Calu3 (cell line): ENCODE measurements at regions not wholly inside any gene's neighbourhood (a gene's known extent, or its start where the extent isn't known, plus 50 kb on each side); places are given as distances from the start of the nearest gene placed in this dataset.

Experiments used
- BruUV-seq: library from RNA; stranded (reverse); fragments of 400-500 nt; replicated peaks from 2 replicates; lab custom pipeline; 2021; lab: Mats Ljungman, UMichigan
- CTCF ChIA-PET: fragments of 300-600 bp; sonication (Branson Sonifier 250); formaldehyde crosslinking; loops from one replicate; lab custom pipeline; 2022; ENCODE audit warnings: antibody characterized with exemption; lab: Charles Lee
- DNase-seq: peaks from one replicate; pipeline ENCODE4 v3.0.0; 2022
- H3K27ac Mint-ChIP-seq: one replicate; pipeline ENCODE4 v1.8.0; 2022; ENCODE audit warnings: mixed read lengths; ENCODE audit not compliant: unreplicated experiment
- H3K27me3 Mint-ChIP-seq: one replicate; pipeline ENCODE4 v1.8.0; 2022; ENCODE audit warnings: mixed read lengths; ENCODE audit not compliant: unreplicated experiment
- H3K36me3 Mint-ChIP-seq: one replicate; pipeline ENCODE4 v1.8.0; 2022; ENCODE audit warnings: mild to moderate bottlenecking, moderate library complexity, mixed read lengths; ENCODE audit not compliant: insufficient read depth, unreplicated experiment
- H3K4me1 Mint-ChIP-seq: one replicate; pipeline ENCODE4 v1.8.0; 2022; ENCODE audit warnings: mild to moderate bottlenecking, low read depth, mixed read lengths; ENCODE audit not compliant: unreplicated experiment
- H3K4me3 Mint-ChIP-seq: one replicate; pipeline ENCODE4 v1.8.0; 2022; ENCODE audit warnings: mild to moderate bottlenecking, low read depth, moderate library complexity, mixed read lengths; ENCODE audit not compliant: unreplicated experiment
- H3K9me3 Mint-ChIP-seq: one replicate; pipeline ENCODE4 v1.8.0; 2022; ENCODE audit warnings: low read depth, mixed read lengths; ENCODE audit not compliant: unreplicated experiment
- intact Hi-C: fragments of 100-400 bp; cut with micrococcal nuclease; formaldehyde crosslinking; loops from one replicate; pipeline ENCODE4 v1.10.0; 2022; ENCODE audit not compliant: unreplicated experiment
- TF ChIP-seq, protein P1 (sequence below): fragments of 200-600 bp; IDR thresholded peaks from one replicate; pipeline ENCODE4 v1.8.0; 2022; ENCODE audit warnings: antibody characterized with exemption; ENCODE audit not compliant: unreplicated experiment

DNA sequence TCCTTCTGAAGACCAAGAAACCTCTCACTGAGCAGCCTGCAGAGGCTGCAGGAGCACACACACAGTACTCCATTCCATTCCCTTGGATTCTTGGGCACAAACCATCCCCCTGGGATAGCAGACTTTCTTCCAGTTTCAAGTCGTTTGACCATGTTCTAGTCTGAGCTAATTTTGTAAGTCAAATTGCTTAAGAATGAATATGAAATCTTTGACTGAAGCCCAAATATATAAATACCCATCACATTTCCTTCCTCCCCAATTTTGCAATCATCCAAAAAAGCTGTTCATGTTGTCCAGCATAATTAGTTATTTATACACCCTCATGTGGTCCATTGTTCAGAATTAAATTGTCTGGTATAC is 231.2 kb upstream of the TPRG1 start:
- no peaks in the 10 kb centered on the region for H3K4me1 Mint-ChIP-seq
- CTCF ChIA-PET = interaction anchor here (0.6 kb wide), 1 partner anchor 546 kb away, joined by 4 read pairs; no protein-coding TSS in a partner anchor
- H3K36me3 Mint-ChIP-seq = no peaks in the 10 kb centered on the region
- H3K4me3 Mint-ChIP-seq = no peak overlapping the region
- H3K9me3 Mint-ChIP-seq = no peaks in the 10 kb centered on the region
- intact Hi-C loops = no loop called here
- H3K27ac Mint-ChIP-seq = no peak overlapping the region
- DNase-seq = no peak
- TF ChIP-seq, protein P1, sequence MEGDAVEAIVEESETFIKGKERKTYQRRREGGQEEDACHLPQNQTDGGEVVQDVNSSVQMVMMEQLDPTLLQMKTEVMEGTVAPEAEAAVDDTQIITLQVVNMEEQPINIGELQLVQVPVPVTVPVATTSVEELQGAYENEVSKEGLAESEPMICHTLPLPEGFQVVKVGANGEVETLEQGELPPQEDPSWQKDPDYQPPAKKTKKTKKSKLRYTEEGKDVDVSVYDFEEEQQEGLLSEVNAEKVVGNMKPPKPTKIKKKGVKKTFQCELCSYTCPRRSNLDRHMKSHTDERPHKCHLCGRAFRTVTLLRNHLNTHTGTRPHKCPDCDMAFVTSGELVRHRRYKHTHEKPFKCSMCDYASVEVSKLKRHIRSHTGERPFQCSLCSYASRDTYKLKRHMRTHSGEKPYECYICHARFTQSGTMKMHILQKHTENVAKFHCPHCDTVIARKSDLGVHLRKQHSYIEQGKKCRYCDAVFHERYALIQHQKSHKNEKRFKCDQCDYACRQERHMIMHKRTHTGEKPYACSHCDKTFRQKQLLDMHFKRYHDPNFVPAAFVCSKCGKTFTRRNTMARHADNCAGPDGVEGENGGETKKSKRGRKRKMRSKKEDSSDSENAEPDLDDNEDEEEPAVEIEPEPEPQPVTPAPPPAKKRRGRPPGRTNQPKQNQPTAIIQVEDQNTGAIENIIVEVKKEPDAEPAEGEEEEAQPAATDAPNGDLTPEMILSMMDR = no peak
- BruUV-seq = no TSS peak
- no peaks in the 10 kb centered on the region for H3K27me3 Mint-ChIP-seq

- Mint-ChIP-seq H3K4me3 (no peak overlapping the region), H3K27me3 (no peaks in the 10 kb centered on the region), H3K36me3 (no peaks in the 10 kb centered on the region), H3K27ac (no peak overlapping the region), H3K4me1 (no peaks in the 10 kb centered on the region), H3K9me3 (no peaks in the 10 kb centered on the region)
- intact Hi-C loops = no loop called here
- no peak for DNase-seq
- CTCF ChIA-PET = no interaction called here
- BruUV-seq = no TSS peak
- TF ChIP-seq, protein P1 = no peak
Observed at GRCh38 chr3:188941103-188941502, 230.7 kb upstream of the TPRG1 start.

- no peaks in the 10 kb centered on the region for H3K4me1 Mint-ChIP-seq
- no peak overlapping the region for H3K27ac Mint-ChIP-seq
- H3K4me3 Mint-ChIP-seq = no peak overlapping the region
- intact Hi-C loops = no loop called here
- no TSS peak for BruUV-seq
- CTCF ChIA-PET = no interaction called here
- H3K27me3 Mint-ChIP-seq = no peaks in the 10 kb centered on the region
- no peaks in the 10 kb centered on the region for H3K36me3 Mint-ChIP-seq
- no peak for DNase-seq
- TF ChIP-seq, protein P1 = no peak
- no peaks in the 10 kb centered on the region for H3K9me3 Mint-ChIP-seq
Observed at GRCh38 chr3:188942191-188942590, 229.6 kb upstream of the TPRG1 start.

GRCh38 chr3:188943591-188943990 is 228.2 kb upstream of the TPRG1 start:
- CTCF ChIA-PET = no interaction called here
- intact Hi-C loops = no loop called here
- TF ChIP-seq, protein P1 = no peak
- no peaks in the 10 kb centered on the region for H3K27me3 Mint-ChIP-seq
- H3K36me3 Mint-ChIP-seq = peaks cover 14% of the 10 kb centered on the region
- H3K4me1 Mint-ChIP-seq = peaks cover 7% of the 10 kb centered on the region
- H3K9me3 Mint-ChIP-seq = no peaks in the 10 kb centered on the region
- H3K27ac Mint-ChIP-seq = no peak overlapping the region
- no peak for DNase-seq
- H3K4me3 Mint-ChIP-seq = no peak overlapping the region
- no TSS peak for BruUV-seq
